ENCODE measurements at regions not wholly inside any gene's neighbourhood (a gene's known extent, or its start where the extent isn't known, plus 50 kb on each side); places are given as distances from the start of the nearest gene placed in this dataset.

DNA sequence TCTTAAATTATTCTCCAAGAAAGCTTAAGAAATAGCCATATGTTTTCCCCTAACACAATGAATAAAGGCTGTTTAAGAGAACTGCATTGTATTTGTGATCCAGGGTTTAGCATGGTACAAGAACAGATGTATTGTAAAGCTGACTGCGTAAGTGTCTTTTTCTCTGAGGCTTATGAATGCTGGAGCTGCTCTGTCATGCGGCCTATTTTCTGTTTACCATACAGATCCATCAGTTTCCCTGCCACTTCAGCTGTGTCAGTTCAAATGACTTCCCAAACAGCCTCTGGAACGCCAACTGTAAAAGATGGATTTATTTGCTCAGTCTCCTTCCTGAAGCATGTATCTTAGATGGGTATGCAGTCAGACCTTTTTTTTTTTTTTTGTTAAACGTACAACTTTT lies 419.3 kb upstream of the HS3ST5 start:
- Histone ChIP-seq H3K36me3 (no peaks in the 10 kb centered on the region), H3K4me1 (no peaks in the 10 kb centered on the region), H3K27me3 (no peaks in the 10 kb centered on the region), H3K4me3 (no peak overlapping the region), H3K9me3 (no peaks in the 10 kb centered on the region), H3K27ac (no peak overlapping the region)
- TF ChIP-seq EP300 (IDR thresholded peaks at IDR 0.05) (no peak), POLR2AphosphoS5 (IDR thresholded peaks at IDR 0.05) (no peak), POLR2A (IDR thresholded peaks at IDR 0.05) (no peak)
- TF ChIP-seq, protein P1, sequence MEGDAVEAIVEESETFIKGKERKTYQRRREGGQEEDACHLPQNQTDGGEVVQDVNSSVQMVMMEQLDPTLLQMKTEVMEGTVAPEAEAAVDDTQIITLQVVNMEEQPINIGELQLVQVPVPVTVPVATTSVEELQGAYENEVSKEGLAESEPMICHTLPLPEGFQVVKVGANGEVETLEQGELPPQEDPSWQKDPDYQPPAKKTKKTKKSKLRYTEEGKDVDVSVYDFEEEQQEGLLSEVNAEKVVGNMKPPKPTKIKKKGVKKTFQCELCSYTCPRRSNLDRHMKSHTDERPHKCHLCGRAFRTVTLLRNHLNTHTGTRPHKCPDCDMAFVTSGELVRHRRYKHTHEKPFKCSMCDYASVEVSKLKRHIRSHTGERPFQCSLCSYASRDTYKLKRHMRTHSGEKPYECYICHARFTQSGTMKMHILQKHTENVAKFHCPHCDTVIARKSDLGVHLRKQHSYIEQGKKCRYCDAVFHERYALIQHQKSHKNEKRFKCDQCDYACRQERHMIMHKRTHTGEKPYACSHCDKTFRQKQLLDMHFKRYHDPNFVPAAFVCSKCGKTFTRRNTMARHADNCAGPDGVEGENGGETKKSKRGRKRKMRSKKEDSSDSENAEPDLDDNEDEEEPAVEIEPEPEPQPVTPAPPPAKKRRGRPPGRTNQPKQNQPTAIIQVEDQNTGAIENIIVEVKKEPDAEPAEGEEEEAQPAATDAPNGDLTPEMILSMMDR (IDR thresholded peaks at IDR 0.05) = no peak
- 43 to 64% methylated on average over 4 of the region's 4 CpGs for WGBS, 2 donors
- DNase-seq = no peak
- intact Hi-C loops (cut with DNase I) = no loop called here

DNA sequence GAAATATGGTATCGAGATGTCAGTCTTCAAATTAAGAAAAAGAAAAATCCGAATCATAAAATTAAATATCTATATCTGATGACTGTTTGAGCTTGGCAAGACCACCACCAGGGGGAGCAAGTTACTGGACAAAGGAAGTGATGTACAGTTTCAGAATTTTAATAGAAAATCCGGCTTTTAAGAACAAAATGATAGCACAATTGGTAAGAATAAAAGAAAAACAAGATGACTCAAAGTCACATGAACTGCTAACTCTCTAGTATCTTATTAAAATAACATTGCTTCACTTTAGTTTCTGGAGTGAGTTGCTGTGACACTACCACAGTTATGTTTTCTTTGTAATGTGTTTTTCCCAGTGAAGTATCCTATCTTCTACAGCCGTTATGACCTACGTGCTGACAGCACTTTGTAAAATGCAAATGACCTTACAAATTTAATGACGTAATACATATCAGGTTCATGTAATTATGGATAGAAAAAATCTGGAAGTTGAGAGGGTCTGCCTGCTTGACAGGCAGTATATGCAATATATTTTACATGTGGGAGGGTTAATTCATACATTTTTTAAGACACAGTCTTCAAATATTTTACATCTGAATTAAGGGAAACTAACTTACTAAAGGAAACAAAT lies 405.3 kb upstream of the HS3ST5 start:
- H3K27me3 ChIP-seq = no peaks in the 10 kb centered on the region
- H3K4me1 ChIP-seq = no peaks in the 10 kb centered on the region
- H3K9me3 ChIP-seq = peaks cover 0 to 1% (median 0%) of the 10 kb centered on the region in 4 donors
- intact Hi-C loops (cut with DNase I) = loop anchor here (5.0 kb wide), 1 partner anchor 1149 kb away; no protein-coding TSS in a partner anchor
- H3K27ac ChIP-seq = no peak overlapping the region
- TF ChIP-seq POLR2A (IDR thresholded peaks at IDR 0.05) (no peak), POLR2AphosphoS5 (IDR thresholded peaks at IDR 0.05) (no peak), EP300 (IDR thresholded peaks at IDR 0.05) (no peak)
- TF ChIP-seq, protein P1 (IDR thresholded peaks at IDR 0.05) = peak in 3 of 4 experiments; percentile 20 to 57 (median 28)
- H3K36me3 ChIP-seq = no peaks in the 10 kb centered on the region
- no peak for DNase-seq
- no peak overlapping the region for H3K4me3 ChIP-seq
- 22 to 40% methylated on average over 6 of the region's 6 CpGs for WGBS, 2 donors

DNA sequence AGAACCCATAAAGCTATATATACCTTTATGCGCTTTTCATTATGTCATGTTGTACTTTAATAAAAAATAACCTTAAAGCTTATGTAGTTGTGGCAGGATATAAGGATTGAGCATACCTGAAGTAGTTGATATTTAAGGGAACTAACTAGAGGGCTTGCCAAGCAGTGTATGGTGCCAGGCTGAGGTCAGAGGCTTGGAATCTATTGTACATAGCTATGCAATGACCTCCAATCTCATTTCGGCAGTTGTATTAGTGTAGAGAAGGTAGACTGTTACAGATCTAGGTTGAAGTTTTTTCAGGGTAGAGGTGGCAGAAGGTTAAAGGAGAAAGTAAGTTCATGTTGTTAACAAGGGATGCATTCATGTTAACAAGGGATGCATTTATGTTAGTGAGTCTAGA lies 397.7 kb upstream of the HS3ST5 start:
- no peak overlapping the region for H3K27ac ChIP-seq
- H3K4me1 ChIP-seq = peaks cover 0 to 10% (median 3%) of the 10 kb centered on the region in 4 donors
- H3K36me3 ChIP-seq = no peaks in the 10 kb centered on the region
- no peak overlapping the region for H3K4me3 ChIP-seq
- WGBS, 2 donors = 81 to 92% methylated on average over 2 of the region's 2 CpGs
- TF ChIP-seq POLR2AphosphoS5 (IDR thresholded peaks at IDR 0.05) = no peak
- no peak for TF ChIP-seq EP300 (IDR thresholded peaks at IDR 0.05)
- TF ChIP-seq, protein P1 (IDR thresholded peaks at IDR 0.05) = no peak
- TF ChIP-seq POLR2A (IDR thresholded peaks at IDR 0.05) = no peak
- no peaks in the 10 kb centered on the region for H3K9me3 ChIP-seq
- DNase-seq = no peak
- H3K27me3 ChIP-seq = no peaks in the 10 kb centered on the region
- intact Hi-C loops (cut with DNase I) = no loop called here

DNA sequence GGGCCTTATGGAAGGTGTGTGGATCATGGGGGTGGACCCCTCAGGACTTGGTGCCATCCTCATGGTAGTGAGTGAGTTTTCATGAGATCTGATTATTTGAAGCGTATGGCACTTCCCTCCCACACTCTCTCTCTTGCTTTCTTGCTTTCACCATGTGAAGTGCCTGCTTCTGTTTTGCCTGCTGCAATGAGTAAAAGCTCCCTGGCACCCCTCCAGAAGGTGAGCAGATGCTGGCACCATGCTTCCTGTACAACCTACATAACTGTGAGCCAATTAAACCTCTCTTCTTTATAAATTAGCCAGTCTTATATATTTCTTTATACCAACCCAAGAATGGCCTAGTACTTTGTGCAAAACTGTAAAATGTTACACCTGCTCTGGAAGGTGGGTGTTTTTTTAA lies 396.8 kb upstream of the HS3ST5 start:
- H3K27ac ChIP-seq = no peak overlapping the region
- no peaks in the 10 kb centered on the region for H3K27me3 ChIP-seq
- no peaks in the 10 kb centered on the region for H3K36me3 ChIP-seq
- intact Hi-C loops (cut with DNase I) = no loop called here
- no peaks in the 10 kb centered on the region for H3K9me3 ChIP-seq
- H3K4me3 ChIP-seq = no peak overlapping the region
- 87 to 89% methylated on average over 1 of the region's 1 CpG for WGBS, 2 donors
- TF ChIP-seq POLR2AphosphoS5 (IDR thresholded peaks at IDR 0.05) = no peak
- TF ChIP-seq POLR2A (IDR thresholded peaks at IDR 0.05) = no peak
- no peak for TF ChIP-seq EP300 (IDR thresholded peaks at IDR 0.05)
- TF ChIP-seq, protein P1 (IDR thresholded peaks at IDR 0.05) = no peak
- peaks cover 0 to 10% (median 3%) of the 10 kb centered on the region in 4 donors for H3K4me1 ChIP-seq
- DNase-seq = no peak
